Smooth muscle cell (in vitro differentiated cells): ENCODE measurements at regions not wholly inside any gene's neighbourhood (a gene's known extent, or its start where the extent isn't known, plus 50 kb on each side); places are given as distances from the start of the nearest gene placed in this dataset.

ENCODE experiments used
- DNase-seq: peaks from one replicate; lab custom pipeline; 2025; ENCODE audit not compliant: unreplicated experiment; lab: John Stamatoyannopoulos, UW
- H2AFZ ChIP-seq: fragments of 200-600 bp; sonication (generic); 2 replicates; pipeline ENCODE4 v1.6.0; 2016; ENCODE audit warnings: antibody characterized with exemption, low read depth, mild to moderate bottlenecking
- H3F3A ChIP-seq: fragments of 200-600 bp; sonication (generic); 2 replicates; pipeline ENCODE4 v1.6.0; 2017; ENCODE audit warnings: antibody characterized with exemption, low read depth
- H3K27ac ChIP-seq: fragments of 200-600 bp; sonication (generic); 2 replicates; pipeline ENCODE4 v1.5.1; 2016; ENCODE audit warnings: low read depth, mild to moderate bottlenecking
- H3K27me3 ChIP-seq: fragments of 200-600 bp; sonication (generic); 2 replicates; pipeline ENCODE4 v1.6.1; 2016; ENCODE audit warnings: low read depth, mild to moderate bottlenecking
- H3K36me3 ChIP-seq: fragments of 200-600 bp; sonication (generic); 2 replicates; pipeline ENCODE4 v1.5.1; 2016; ENCODE audit warnings: low read depth
- H3K4me1 ChIP-seq: fragments of 200-600 bp; sonication (generic); 2 replicates; pipeline ENCODE4 v1.5.1; 2016; ENCODE audit warnings: low read depth
- H3K4me2 ChIP-seq: fragments of 200-600 bp; sonication (generic); 2 replicates; pipeline ENCODE4 v1.6.0; 2016; ENCODE audit warnings: mild to moderate bottlenecking
- H3K4me3 ChIP-seq: fragments of 200-600 bp; sonication (generic); 2 replicates; pipeline ENCODE4 v1.5.1; 2016; ENCODE audit warnings: mild to moderate bottlenecking
- H3K79me2 ChIP-seq: fragments of 200-600 bp; sonication (generic); 2 replicates; pipeline ENCODE4 v1.6.0; 2016; ENCODE audit warnings: low read depth, mild to moderate bottlenecking
- H3K9ac ChIP-seq: fragments of 200-600 bp; sonication (generic); 2 replicates; pipeline ENCODE4 v1.6.0; 2016; ENCODE audit warnings: low read depth
- H3K9me3 ChIP-seq: fragments of 200-600 bp; sonication (generic); replicated peaks from 2 replicates; pipeline ENCODE4 v1.5.1; 2016; ENCODE audit warnings: low read depth
- H4K20me1 ChIP-seq: fragments of 200-600 bp; sonication (generic); 2 replicates; pipeline ENCODE4 v1.6.0; 2016; ENCODE audit warnings: low read depth
- WGBS: methylation state at CpG from one replicate; pipeline ENCODE4 v1.1.7; 2016; ENCODE audit warnings: low lambda C conversion rate; 5-methylcytosine and 5-hydroxymethylcytosine counted together
- TF ChIP-seq, protein P1 (sequence below): fragments of 200-600 bp; sonication (generic); IDR thresholded peaks from 2 replicates; pipeline ENCODE4 v1.5.1; 2017; ENCODE audit warnings: borderline replicate concordance, mild to moderate bottlenecking, antibody characterized with exemption; ENCODE audit not compliant: insufficient read depth, poor library complexity, severe bottlenecking

DNA sequence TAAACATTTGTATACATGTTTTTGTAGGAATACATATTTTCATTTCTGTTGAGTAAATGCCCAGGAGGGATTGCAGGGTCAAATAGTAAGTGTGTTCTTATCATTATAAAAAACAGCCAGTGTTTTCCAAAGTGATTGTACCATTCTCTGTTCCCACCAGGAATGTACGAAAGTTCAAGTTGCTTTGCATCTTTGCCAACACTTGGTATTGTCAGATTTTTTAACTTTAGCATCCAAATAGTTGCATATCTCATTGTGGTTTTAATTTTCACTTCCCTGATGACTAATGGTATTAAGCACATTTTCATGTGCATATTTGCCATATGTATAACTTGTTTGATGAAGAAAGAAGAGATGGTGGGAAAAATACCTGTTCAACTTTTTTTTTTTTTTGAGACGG lies 213.9 kb downstream of the ZNF365 start:
- Histone ChIP-seq H3K4me2 (no peak overlapping the region), H3K27ac (peak overlapping the region; percentile 99), H3K4me1 (peaks cover 37% of the 10 kb centered on the region), H3F3A (peaks cover 38% of the 10 kb centered on the region), H3K9ac (no peak overlapping the region), H3K79me2 (no peaks in the 10 kb centered on the region), H3K27me3 (no peaks in the 10 kb centered on the region), H3K36me3 (no peaks in the 10 kb centered on the region), H2AFZ (no peak overlapping the region), H3K4me3 (no peak overlapping the region), H3K9me3 (no peaks in the 10 kb centered on the region), H4K20me1 (no peaks in the 10 kb centered on the region)
- 100% methylated on average over 2 of the region's 2 CpGs for WGBS
- DNase-seq = no peak
- TF ChIP-seq, protein P1, sequence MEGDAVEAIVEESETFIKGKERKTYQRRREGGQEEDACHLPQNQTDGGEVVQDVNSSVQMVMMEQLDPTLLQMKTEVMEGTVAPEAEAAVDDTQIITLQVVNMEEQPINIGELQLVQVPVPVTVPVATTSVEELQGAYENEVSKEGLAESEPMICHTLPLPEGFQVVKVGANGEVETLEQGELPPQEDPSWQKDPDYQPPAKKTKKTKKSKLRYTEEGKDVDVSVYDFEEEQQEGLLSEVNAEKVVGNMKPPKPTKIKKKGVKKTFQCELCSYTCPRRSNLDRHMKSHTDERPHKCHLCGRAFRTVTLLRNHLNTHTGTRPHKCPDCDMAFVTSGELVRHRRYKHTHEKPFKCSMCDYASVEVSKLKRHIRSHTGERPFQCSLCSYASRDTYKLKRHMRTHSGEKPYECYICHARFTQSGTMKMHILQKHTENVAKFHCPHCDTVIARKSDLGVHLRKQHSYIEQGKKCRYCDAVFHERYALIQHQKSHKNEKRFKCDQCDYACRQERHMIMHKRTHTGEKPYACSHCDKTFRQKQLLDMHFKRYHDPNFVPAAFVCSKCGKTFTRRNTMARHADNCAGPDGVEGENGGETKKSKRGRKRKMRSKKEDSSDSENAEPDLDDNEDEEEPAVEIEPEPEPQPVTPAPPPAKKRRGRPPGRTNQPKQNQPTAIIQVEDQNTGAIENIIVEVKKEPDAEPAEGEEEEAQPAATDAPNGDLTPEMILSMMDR = no peak

- Histone ChIP-seq H3K36me3 (no peaks in the 10 kb centered on the region), H3K79me2 (no peaks in the 10 kb centered on the region), H3K4me3 (no peak overlapping the region), H3F3A (peaks cover 27% of the 10 kb centered on the region), H3K9me3 (no peaks in the 10 kb centered on the region), H2AFZ (peak overlapping the region; percentile 53), H3K4me2 (no peak overlapping the region), H4K20me1 (no peaks in the 10 kb centered on the region), H3K9ac (no peak overlapping the region), H3K27me3 (no peaks in the 10 kb centered on the region), H3K27ac (no peak overlapping the region), H3K4me1 (peaks cover 27% of the 10 kb centered on the region)
- 35% methylated on average over 2 of the region's 2 CpGs for WGBS
- DNase-seq = no peak
- TF ChIP-seq, protein P1 = no peak
These were observed 214.8 kb upstream of the ADO start for GRCh38 chr10:62589689-62590088.

DNA sequence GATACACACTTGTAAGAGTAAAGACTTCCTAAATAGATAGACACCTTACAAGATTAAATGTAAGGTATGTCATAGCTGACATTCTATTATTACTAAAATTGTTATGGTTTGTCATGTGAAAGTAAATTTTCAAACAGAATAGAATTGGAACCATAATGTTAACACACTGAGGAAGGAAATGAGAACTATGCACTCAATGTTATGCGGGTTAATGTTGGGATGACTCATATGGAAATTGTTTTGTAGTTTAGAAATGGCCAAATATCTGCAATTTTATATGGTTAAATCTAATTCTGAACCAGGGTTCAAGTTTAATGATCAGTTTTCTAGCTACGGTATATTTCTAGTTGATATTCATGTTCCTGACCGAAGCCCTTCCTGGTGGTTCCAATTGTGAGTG lies 214.2 kb upstream of the ADO start:
- Histone ChIP-seq H3K4me2 (no peak overlapping the region), H3F3A (peaks cover 21% of the 10 kb centered on the region), H3K27me3 (no peaks in the 10 kb centered on the region), H3K79me2 (no peaks in the 10 kb centered on the region), H2AFZ (peak overlapping the region; percentile 53), H3K27ac (no peak overlapping the region), H3K9ac (no peak overlapping the region), H4K20me1 (no peaks in the 10 kb centered on the region), H3K9me3 (no peaks in the 10 kb centered on the region), H3K4me3 (no peak overlapping the region), H3K4me1 (peaks cover 21% of the 10 kb centered on the region), H3K36me3 (no peaks in the 10 kb centered on the region)
- 92% methylated on average over 3 of the region's 3 CpGs for WGBS
- TF ChIP-seq, protein P1 = no peak
- DNase-seq = no peak

DNA sequence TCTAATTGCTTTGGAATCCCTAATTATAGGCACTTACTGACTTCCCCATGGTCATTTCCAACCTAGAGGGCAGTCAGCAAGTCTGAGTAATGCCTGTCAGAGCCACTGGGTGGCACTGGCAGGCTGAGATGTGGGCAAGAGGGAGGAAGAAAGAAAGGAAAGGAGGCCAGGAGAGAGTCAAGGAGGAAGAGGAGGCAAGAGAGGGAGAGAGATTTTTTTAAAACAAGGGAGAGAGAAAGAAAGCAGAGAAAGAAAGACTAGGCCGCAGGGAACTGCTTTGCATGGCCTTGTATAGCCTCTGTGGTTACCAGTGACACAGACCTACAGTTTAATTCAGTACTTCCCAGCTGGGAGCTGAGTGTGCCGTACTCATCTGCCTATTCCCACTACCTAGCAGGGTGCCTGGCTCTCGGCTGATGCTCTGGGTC lies 210.4 kb upstream of the ADO start:
- H2AFZ ChIP-seq = no peak overlapping the region
- peaks cover 9% of the 10 kb centered on the region for H3K4me1 ChIP-seq
- H3K27ac ChIP-seq = peak overlapping the region; percentile 42
- no peaks in the 10 kb centered on the region for H3F3A ChIP-seq
- no peaks in the 10 kb centered on the region for H3K27me3 ChIP-seq
- H3K9ac ChIP-seq = no peak overlapping the region
- TF ChIP-seq, protein P1 = peak; percentile 91
- 44% methylated on average over 3 of the region's 3 CpGs for WGBS
- H3K79me2 ChIP-seq = no peaks in the 10 kb centered on the region
- H3K4me3 ChIP-seq = no peak overlapping the region
- no peaks in the 10 kb centered on the region for H3K36me3 ChIP-seq
- H4K20me1 ChIP-seq = no peaks in the 10 kb centered on the region
- no peak for DNase-seq
- H3K9me3 ChIP-seq = no peaks in the 10 kb centered on the region
- no peak overlapping the region for H3K4me2 ChIP-seq
